ENCODE measurements at regions not wholly inside any gene's neighbourhood (a gene's known extent, or its start where the extent isn't known, plus 50 kb on each side); places are given as distances from the start of the nearest gene placed in this dataset.

GRCh38 chr4:37138789-37139188 is 105.8 kb upstream of the NWD2 start:
- no peak for TF ChIP-seq CTCF (IDR thresholded peaks at IDR 0.05)
- no peak for TF ChIP-seq EZH2 (IDR thresholded peaks at IDR 0.05; ENCODE audit: borderline replicate concordance, insufficient read depth, low read depth, low read length, poor library complexity, severe bottlenecking)

All from B cell (primary cell).